ENCODE measurements at regions not wholly inside any gene's neighbourhood (a gene's known extent, or its start where the extent isn't known, plus 50 kb on each side); places are given as distances from the start of the nearest gene placed in this dataset.

DNA sequence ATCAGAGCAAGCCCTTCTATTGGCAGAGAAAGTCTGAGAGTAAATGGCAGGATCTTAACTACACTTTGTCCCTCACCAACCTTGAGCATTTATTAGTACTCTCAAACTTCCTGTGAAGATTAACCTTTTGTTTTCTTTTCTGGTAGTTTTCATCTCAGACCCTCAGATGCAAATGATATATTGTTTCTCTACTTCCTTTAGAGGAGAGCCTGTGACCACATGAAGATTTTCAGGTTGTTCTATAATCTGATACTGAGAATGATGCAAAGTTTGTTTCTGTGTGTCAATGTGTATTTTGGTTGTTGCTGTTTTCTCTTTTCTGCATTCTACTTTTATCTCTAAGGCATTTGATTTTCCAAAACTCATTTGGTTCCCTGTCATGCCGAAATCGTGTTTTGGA is 165.8 kb upstream of the CYSLTR1 start:
- TF ChIP-seq TAF1 (IDR thresholded peaks at IDR 0.05; ENCODE audit: borderline replicate concordance, low read depth, low read length), result no peak
- TF ChIP-seq POLR2A (IDR thresholded peaks at IDR 0.05; ENCODE audit: low read depth, low read length), result no peak
